Breast epithelium (tissue), 4 donors: ENCODE measurements at regions not wholly inside any gene's neighbourhood (a gene's known extent, or its start where the extent isn't known, plus 50 kb on each side); places are given as distances from the start of the nearest gene placed in this dataset.

Experiments used
- DNase-seq, 2 donors: peaks; one replicate each; pipeline ENCODE4 v3.0.0-alpha.2; 2019; ENCODE audit warnings: low spot score in 2 of 2
- H3K27ac ChIP-seq, 2 donors: fragments of 200-600 bp; sonication (generic) in 1 of 2; one replicate each; pipeline ENCODE4 v1.5.1; 2016 to 2019; ENCODE audit warnings: mild to moderate bottlenecking in 1 of 2
- H3K27me3 ChIP-seq, 2 donors: fragments of 200-600 bp; sonication (generic) in 1 of 2; one replicate each; pipeline versions ENCODE4 v1.5.1 to v1.6.0; 2017 to 2019; ENCODE audit warnings: control low read depth in 1 of 2, mild to moderate bottlenecking in 1 of 2
- H3K36me3 ChIP-seq: fragments of 200-600 bp; one replicate; pipeline ENCODE4 v1.5.1; 2019
- H3K4me1 ChIP-seq, 2 donors: fragments of 200-600 bp; sonication (generic); one replicate each; pipeline ENCODE4 v1.5.1; 2016 to 2019; ENCODE audit warnings: control low read depth in 1 of 2
- H3K4me3 ChIP-seq, 3 donors: fragments of 200-600 bp; sonication (generic); 1 replicate in 2 of 3; 2 replicates in 1 of 3; pipeline ENCODE4 v1.5.1; 2016 to 2019; ENCODE audit warnings: mild to moderate bottlenecking in 3 of 3, moderate library complexity in 2 of 3
- H3K9me3 ChIP-seq, 2 donors: fragments of 200-600 bp; sonication (generic) in 1 of 2; one replicate each; pipeline ENCODE4 v1.5.1; 2016 to 2019; ENCODE audit warnings: control low read depth in 1 of 2
- CTCF ChIP-seq, 3 donors: fragments of 450-650 bp; IDR thresholded peaks; one replicate each; pipeline ENCODE4 v1.5.1; 2016 to 2017; ENCODE audit warnings: antibody characterized with exemption in 3 of 3, mild to moderate bottlenecking in 3 of 3, moderate library complexity in 3 of 3
- POLR2A ChIP-seq: fragments of 450-650 bp; IDR thresholded peaks from one replicate; pipeline ENCODE4 v1.6.1; 2016; ENCODE audit warnings: antibody characterized with exemption, mild to moderate bottlenecking, moderate library complexity
- POLR2AphosphoS5 ChIP-seq, 3 donors: sonication (generic); formaldehyde crosslinking; IDR thresholded peaks; one replicate each; pipeline ENCODE4 v1.6.1; 2017; ENCODE audit warnings: antibody characterized with exemption in 3 of 3
- intact Hi-C: fragments of 100-400 bp; cut with DNase I; formaldehyde crosslinking; loops from one replicate; pipeline ENCODE4 v1.15.1; 2023; ENCODE audit warnings: low total_unique reads

- no peaks in the 10 kb centered on the region for H3K36me3 ChIP-seq
- H3K9me3 ChIP-seq = no peaks in the 10 kb centered on the region
- no peak overlapping the region for H3K27ac ChIP-seq
- no peaks in the 10 kb centered on the region for H3K4me1 ChIP-seq
- H3K4me3 ChIP-seq = no peak overlapping the region
- no peaks in the 10 kb centered on the region for H3K27me3 ChIP-seq
- intact Hi-C loops = no loop called here
- no peak for DNase-seq
- TF ChIP-seq POLR2AphosphoS5 (IDR thresholded peaks at IDR 0.05) (no peak), POLR2A (no peak)
These were observed 502.1 kb upstream of the B3GAT1 start for GRCh38 chr11:134913999-134914590.

- DNase-seq = no peak
- H3K27ac ChIP-seq = no peak overlapping the region
- H3K36me3 ChIP-seq = no peaks in the 10 kb centered on the region
- TF ChIP-seq CTCF (IDR thresholded peaks at IDR 0.05) (no peak), POLR2A (no peak)
- H3K27me3 ChIP-seq = no peaks in the 10 kb centered on the region
- no peaks in the 10 kb centered on the region for H3K4me1 ChIP-seq
- H3K9me3 ChIP-seq = no peaks in the 10 kb centered on the region
- intact Hi-C loops = no loop called here
- H3K4me3 ChIP-seq = no peak overlapping the region
These were observed 501.3 kb upstream of the B3GAT1 start for GRCh38 chr11:134913391-134913790.

- Histone ChIP-seq H3K27me3 (no peaks in the 10 kb centered on the region), H3K4me3 (no peak overlapping the region), H3K36me3 (no peaks in the 10 kb centered on the region), H3K9me3 (no peaks in the 10 kb centered on the region), H3K27ac (no peak overlapping the region), H3K4me1 (no peaks in the 10 kb centered on the region)
- intact Hi-C loops = no loop called here
- TF ChIP-seq POLR2AphosphoS5 (IDR thresholded peaks at IDR 0.05) (no peak), POLR2A (no peak), CTCF (IDR thresholded peaks at IDR 0.05) (no peak)
- DNase-seq = no peak
These were observed 499.6 kb upstream of the B3GAT1 start for GRCh38 chr11:134911514-134912180.

- Histone ChIP-seq H3K4me1 (no peaks in the 10 kb centered on the region), H3K27ac (no peak overlapping the region), H3K27me3 (peaks cover 0 to 3% of the 10 kb centered on the region in 2 donors), H3K4me3 (no peak overlapping the region), H3K36me3 (no peaks in the 10 kb centered on the region), H3K9me3 (no peaks in the 10 kb centered on the region)
- TF ChIP-seq POLR2A (no peak), CTCF (IDR thresholded peaks at IDR 0.05) (no peak), POLR2AphosphoS5 (IDR thresholded peaks at IDR 0.05) (no peak)
- intact Hi-C loops = no loop called here
- DNase-seq = no peak
These were observed 496.5 kb upstream of the B3GAT1 start for GRCh38 chr11:134908583-134908982.

GRCh38 chr11:134907636-134908035 is 495.6 kb upstream of the B3GAT1 start:
- H3K36me3 ChIP-seq = no peaks in the 10 kb centered on the region
- intact Hi-C loops = no loop called here
- DNase-seq = no peak
- TF ChIP-seq POLR2A = no peak
- no peak for TF ChIP-seq POLR2AphosphoS5 (IDR thresholded peaks at IDR 0.05)
- no peak for TF ChIP-seq CTCF (IDR thresholded peaks at IDR 0.05)
- H3K27ac ChIP-seq = no peak overlapping the region
- H3K4me1 ChIP-seq = no peaks in the 10 kb centered on the region
- no peaks in the 10 kb centered on the region for H3K9me3 ChIP-seq
- no peak overlapping the region for H3K4me3 ChIP-seq
- H3K27me3 ChIP-seq = peaks cover 0 to 3% of the 10 kb centered on the region in 2 donors
